Ishikawa (cell line): ENCODE measurements at regions not wholly inside any gene's neighbourhood (a gene's known extent, or its start where the extent isn't known, plus 50 kb on each side); places are given as distances from the start of the nearest gene placed in this dataset.

Experiments
- CEBPB ChIP-seq: IDR thresholded peaks from 2 replicates; pipeline ENCODE4 v1.6.1; 2012
- CREB1 ChIP-seq: IDR thresholded peaks from 2 replicates; pipeline ENCODE4 v1.6.1; 2012; ENCODE audit warnings: low read depth
- EGR1 ChIP-seq: IDR thresholded peaks from 2 replicates; pipeline ENCODE4 v1.6.1; 2012
- EP300 ChIP-seq: IDR thresholded peaks from 2 replicates; pipeline ENCODE4 v1.6.1; 2012; ENCODE audit warnings: borderline replicate concordance
- FOXM1 ChIP-seq: IDR thresholded peaks from 2 replicates; pipeline ENCODE4 v1.6.1; 2012; ENCODE audit warnings: low read depth, borderline replicate concordance
- NFIC ChIP-seq: IDR thresholded peaks from 2 replicates; pipeline ENCODE4 v1.6.1; 2012
- RAD21 ChIP-seq: IDR thresholded peaks from 2 replicates; pipeline ENCODE4 v1.6.1; 2012; ENCODE audit warnings: low read depth
- TAF1 ChIP-seq: IDR thresholded peaks from 2 replicates; pipeline ENCODE4 v1.6.1; 2012; ENCODE audit warnings: low read depth, mild to moderate bottlenecking
- TCF12 ChIP-seq: IDR thresholded peaks from 2 replicates; pipeline ENCODE4 v1.6.1; 2012; ENCODE audit warnings: low read depth
- TEAD4 ChIP-seq: IDR thresholded peaks from 2 replicates; pipeline ENCODE4 v1.6.1; 2012
- YY1 ChIP-seq: IDR thresholded peaks from 2 replicates; pipeline ENCODE4 v1.6.1; 2012; ENCODE audit warnings: low read depth
- ZBTB7A ChIP-seq: IDR thresholded peaks from 2 replicates; pipeline ENCODE4 v1.6.1; 2012; ENCODE audit warnings: low read depth
- TF ChIP-seq, protein P1 (sequence below): IDR thresholded peaks from 2 replicates; pipeline ENCODE4 v1.6.1; 2012; ENCODE audit warnings: low read depth, mild to moderate bottlenecking
- TF ChIP-seq, protein P2 (sequence below): IDR thresholded peaks from 2 replicates; pipeline ENCODE4 v1.6.1; 2012
- TF ChIP-seq, protein P3 (sequence below): IDR thresholded peaks from 2 replicates; pipeline ENCODE4 v1.6.1; 2012

DNA sequence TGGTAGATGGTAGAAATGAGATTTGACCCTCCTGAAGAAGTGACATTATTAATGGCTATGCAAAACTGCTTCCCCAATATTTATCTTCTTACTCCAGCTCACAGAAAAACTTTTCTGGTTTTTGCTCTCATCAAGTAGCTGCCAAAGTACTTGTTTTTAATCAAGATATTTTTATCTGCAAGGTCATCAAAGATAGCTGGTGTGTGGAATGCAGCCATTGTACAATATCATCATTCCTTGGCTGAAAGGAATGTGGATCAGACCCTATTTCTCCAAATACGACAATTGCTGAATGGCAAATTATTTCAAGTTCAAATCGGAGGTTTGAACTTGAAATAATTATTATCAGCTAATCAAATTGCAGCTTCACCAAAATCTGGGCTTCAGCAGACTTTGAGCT lies 126.9 kb upstream of the SLC7A14 start:
- TF ChIP-seq CREB1 (no peak), RAD21 (no peak)
- TF ChIP-seq, protein P1, sequence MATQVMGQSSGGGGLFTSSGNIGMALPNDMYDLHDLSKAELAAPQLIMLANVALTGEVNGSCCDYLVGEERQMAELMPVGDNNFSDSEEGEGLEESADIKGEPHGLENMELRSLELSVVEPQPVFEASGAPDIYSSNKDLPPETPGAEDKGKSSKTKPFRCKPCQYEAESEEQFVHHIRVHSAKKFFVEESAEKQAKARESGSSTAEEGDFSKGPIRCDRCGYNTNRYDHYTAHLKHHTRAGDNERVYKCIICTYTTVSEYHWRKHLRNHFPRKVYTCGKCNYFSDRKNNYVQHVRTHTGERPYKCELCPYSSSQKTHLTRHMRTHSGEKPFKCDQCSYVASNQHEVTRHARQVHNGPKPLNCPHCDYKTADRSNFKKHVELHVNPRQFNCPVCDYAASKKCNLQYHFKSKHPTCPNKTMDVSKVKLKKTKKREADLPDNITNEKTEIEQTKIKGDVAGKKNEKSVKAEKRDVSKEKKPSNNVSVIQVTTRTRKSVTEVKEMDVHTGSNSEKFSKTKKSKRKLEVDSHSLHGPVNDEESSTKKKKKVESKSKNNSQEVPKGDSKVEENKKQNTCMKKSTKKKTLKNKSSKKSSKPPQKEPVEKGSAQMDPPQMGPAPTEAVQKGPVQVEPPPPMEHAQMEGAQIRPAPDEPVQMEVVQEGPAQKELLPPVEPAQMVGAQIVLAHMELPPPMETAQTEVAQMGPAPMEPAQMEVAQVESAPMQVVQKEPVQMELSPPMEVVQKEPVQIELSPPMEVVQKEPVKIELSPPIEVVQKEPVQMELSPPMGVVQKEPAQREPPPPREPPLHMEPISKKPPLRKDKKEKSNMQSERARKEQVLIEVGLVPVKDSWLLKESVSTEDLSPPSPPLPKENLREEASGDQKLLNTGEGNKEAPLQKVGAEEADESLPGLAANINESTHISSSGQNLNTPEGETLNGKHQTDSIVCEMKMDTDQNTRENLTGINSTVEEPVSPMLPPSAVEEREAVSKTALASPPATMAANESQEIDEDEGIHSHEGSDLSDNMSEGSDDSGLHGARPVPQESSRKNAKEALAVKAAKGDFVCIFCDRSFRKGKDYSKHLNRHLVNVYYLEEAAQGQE: no peak

DNA sequence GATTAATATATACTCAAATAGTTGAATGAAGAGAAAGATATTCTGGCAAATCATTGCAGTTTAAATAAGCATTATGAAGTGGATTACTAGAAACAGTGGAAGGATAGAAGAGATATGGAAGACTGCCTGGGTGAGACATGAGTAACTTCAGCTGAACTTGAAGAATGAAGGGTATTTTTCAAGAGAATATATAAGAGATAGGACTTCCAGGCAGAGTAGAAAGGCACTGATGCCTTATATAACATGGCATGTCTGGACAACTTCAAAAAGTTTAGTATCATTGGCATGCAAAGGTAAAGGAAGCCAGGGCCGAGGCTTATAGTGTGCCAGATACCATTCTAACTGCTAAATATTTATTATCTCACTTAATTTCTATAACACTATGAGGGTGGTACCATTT lies 126.5 kb upstream of the SLC7A14 start:
- TF ChIP-seq, protein P2, sequence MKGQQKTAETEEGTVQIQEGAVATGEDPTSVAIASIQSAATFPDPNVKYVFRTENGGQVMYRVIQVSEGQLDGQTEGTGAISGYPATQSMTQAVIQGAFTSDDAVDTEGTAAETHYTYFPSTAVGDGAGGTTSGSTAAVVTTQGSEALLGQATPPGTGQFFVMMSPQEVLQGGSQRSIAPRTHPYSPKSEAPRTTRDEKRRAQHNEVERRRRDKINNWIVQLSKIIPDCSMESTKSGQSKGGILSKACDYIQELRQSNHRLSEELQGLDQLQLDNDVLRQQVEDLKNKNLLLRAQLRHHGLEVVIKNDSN: no peak
- no peak for TF ChIP-seq TAF1
- TF ChIP-seq, protein P3, sequence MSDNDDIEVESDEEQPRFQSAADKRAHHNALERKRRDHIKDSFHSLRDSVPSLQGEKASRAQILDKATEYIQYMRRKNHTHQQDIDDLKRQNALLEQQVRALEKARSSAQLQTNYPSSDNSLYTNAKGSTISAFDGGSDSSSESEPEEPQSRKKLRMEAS: no peak
- TF ChIP-seq EP300: no peak
- TF ChIP-seq FOXM1: no peak

DNA sequence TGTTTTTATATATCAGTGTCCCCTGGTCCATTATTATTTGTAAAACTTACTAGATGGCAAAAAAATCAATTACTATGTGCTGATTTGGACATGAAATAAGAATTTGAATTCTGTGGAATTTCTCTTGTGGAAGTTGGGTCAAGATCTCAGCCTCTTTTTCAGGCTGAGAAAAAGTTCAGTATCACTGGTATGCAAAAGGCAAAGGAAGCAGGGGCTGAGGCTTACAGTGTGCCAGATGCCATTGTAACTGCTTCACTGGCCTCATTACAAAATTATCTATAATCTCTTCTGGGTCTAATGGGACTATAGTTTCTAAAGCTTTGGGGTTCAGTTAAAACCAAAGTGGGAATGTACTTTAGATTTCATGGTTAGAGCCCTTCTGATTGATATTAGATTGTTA lies 125.9 kb upstream of the SLC7A14 start:
- TF ChIP-seq, protein P3: no peak
- TF ChIP-seq, protein P1: no peak
- no peak for TF ChIP-seq TAF1
- TF ChIP-seq CREB1: no peak
- no peak for TF ChIP-seq FOXM1
- no peak for TF ChIP-seq YY1
- TF ChIP-seq, protein P2: no peak
- TF ChIP-seq NFIC: no peak

DNA sequence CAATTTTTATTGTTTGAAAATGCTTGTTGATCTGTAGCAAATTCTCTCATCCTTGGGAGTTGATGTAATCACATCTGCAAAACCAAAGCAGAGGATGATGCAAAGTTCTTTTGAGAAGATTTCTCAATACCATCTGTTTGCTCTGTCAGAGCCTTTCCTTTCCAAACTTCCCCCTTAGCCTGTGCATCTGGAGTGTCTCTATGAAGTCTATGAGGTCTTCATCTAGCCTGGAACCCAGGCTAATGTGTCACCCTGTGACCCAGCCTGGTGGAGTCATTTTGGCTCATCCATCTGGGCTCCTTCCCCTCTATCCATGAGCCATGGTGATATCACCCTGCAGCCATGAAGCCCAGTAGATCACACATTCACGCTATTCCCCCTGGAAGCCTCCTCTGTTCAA lies 123.2 kb upstream of the SLC7A14 start:
- TF ChIP-seq FOXM1 (no peak), TEAD4 (no peak), NFIC (no peak), EP300 (no peak), TAF1 (no peak), EGR1 (no peak), ZBTB7A (no peak), TCF12 (no peak), RAD21 (no peak), YY1 (no peak), CREB1 (no peak), CEBPB (no peak)
- TF ChIP-seq, protein P2: no peak
- TF ChIP-seq, protein P3: no peak
- TF ChIP-seq, protein P1: no peak

DNA sequence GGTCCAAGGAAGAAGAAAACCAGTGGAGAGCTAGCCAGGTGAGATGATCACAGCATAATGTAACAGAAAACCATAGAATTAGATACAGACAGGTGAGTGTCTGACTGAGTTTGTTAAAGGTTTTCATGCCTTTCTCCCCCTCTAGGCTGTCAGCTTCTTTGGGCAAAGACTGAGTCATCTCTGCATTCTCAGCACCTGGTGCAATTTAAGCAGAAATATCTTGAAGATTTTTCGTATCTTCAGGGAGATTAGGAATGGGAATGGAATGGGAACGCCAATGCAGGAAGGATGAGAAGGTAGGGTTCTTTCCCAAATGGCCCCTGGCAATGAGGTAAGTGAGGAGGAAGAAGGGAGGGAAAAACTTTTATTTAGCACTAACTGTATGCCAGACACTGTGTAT lies 122.0 kb upstream of the SLC7A14 start:
- TF ChIP-seq, protein P1: no peak
- TF ChIP-seq ZBTB7A (no peak), CREB1 (no peak), RAD21 (no peak), EGR1 (no peak), CEBPB (no peak), FOXM1 (no peak), TCF12 (no peak), EP300 (no peak), NFIC (no peak)
- TF ChIP-seq, protein P3: no peak
